22Rv1 (cell line): ENCODE measurements at regions not wholly inside any gene's neighbourhood (a gene's known extent, or its start where the extent isn't known, plus 50 kb on each side); places are given as distances from the start of the nearest gene placed in this dataset.

ENCODE experiments used
- ZFX ChIP-seq: fragments of 450-650 bp; IDR thresholded peaks from 2 replicates; pipeline ENCODE4 v1.6.1; 2017; ENCODE audit warnings: antibody characterized with exemption, borderline replicate concordance
- TF ChIP-seq, protein P1 (sequence below): fragments of 450-650 bp; IDR thresholded peaks from 2 replicates; pipeline ENCODE4 v1.5.1; 2017; ENCODE audit warnings: mild to moderate bottlenecking

DNA sequence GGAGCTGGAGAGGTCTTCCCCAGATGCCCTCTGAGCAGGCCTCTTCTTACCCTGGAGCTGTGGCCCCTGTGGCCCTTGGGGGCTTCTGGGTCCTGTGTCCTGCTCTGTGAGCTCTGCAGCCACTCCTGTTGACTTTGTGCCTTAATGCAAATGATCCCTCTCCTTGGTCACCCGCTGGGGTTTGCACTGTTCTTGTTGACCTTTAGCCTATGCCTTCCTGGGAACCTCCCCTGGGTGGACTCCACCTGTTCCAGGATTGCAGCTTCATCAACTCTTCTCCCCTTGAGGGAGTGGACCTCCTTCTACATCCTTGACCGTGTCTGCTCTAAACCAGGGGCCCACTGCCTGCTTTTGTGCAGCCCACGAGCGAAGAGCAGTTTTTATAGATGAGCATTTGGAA, 58.6 kb upstream of the CTBP2 start:
- TF ChIP-seq, protein P1, sequence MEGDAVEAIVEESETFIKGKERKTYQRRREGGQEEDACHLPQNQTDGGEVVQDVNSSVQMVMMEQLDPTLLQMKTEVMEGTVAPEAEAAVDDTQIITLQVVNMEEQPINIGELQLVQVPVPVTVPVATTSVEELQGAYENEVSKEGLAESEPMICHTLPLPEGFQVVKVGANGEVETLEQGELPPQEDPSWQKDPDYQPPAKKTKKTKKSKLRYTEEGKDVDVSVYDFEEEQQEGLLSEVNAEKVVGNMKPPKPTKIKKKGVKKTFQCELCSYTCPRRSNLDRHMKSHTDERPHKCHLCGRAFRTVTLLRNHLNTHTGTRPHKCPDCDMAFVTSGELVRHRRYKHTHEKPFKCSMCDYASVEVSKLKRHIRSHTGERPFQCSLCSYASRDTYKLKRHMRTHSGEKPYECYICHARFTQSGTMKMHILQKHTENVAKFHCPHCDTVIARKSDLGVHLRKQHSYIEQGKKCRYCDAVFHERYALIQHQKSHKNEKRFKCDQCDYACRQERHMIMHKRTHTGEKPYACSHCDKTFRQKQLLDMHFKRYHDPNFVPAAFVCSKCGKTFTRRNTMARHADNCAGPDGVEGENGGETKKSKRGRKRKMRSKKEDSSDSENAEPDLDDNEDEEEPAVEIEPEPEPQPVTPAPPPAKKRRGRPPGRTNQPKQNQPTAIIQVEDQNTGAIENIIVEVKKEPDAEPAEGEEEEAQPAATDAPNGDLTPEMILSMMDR, result no peak
- no peak for TF ChIP-seq ZFX
